HG03139 (cell line): ENCODE measurements at regions not wholly inside any gene's neighbourhood (a gene's known extent, or its start where the extent isn't known, plus 50 kb on each side); places are given as distances from the start of the nearest gene placed in this dataset.
"Not testable (repeated sequence)": the region's sequence is repeated elsewhere in the genome, so short reads cannot be mapped to it uniquely, and the experiment has no call there.

Source experiments
- ATAC-seq: cut with Tn5 transposase; IDR thresholded peaks from one replicate; pipeline ENCODE4 v1.9.1; 2021; ENCODE audit not compliant: unreplicated experiment

GRCh38 chr18:5721924-5722323 lies 173.4 kb downstream of the TMEM200C start:
- no peak for ATAC-seq

DNA sequence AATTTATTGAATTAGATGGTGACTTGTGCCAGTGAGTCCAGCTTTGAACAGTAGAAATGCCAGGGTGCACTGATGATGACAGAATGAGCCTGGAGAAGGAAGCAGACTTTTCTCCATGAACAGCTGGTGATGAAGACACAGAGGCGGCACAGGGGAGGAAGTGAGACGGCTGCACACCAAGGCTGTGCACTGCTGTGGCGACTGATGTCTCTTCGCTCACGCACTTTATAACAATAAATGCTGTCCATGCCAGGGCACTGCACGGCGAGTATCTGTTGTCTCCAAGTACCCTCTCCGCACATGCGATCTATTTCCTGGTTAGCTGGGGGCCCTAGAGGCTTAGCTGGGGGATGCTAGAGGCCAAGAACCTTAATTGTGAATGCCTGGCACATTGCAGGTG lies 175.2 kb downstream of the TMEM200C start:
- ATAC-seq, result no peak

GRCh38 chr18:5717256-5717655 lies 173.5 kb upstream of the EPB41L3 start:
- no peak for ATAC-seq

DNA sequence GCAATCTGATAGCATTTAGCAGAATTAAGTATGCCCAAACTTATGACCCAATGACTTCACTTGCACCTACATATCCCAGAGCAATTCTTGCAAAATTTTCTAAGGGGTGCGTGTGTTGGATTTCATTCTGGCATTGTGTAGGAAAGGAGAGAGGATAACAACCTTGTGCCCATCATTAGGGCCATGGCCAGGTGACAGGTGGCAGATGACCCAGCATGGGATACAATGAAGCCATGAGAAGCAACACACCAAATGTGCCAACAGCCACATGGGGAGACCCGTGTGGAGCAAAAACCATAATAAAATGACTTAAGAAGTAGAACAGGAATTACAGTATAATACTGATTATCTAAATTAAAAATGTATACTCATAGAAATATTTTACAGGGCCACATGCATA lies 166.9 kb upstream of the EPB41L3 start:
- ATAC-seq, result no peak

GRCh38 chr18:5710235-5710634 lies 166.4 kb upstream of the EPB41L3 start:
- ATAC-seq, result no peak

- no peak for ATAC-seq
Measured at GRCh38 chr18:5709476-5710095, 165.8 kb upstream of the EPB41L3 start.

DNA sequence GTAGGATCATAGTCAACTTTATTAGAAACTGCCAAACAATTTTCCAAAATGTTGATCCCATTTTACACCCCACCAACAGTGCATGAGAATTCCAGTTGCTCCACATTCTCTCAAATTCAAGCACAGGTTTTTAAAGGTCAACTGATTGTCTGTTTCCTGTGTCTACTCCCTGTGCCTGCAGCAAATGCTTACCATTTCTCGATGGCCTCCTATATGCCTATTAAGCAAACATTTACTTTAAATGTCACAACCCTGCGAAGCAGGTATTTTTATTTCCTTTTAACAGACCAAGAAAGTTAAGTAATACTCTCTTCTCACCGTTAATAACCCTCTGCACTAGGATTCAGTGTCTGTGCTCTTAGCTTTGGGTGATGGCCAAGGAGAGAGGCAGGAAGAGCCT lies 163.8 kb upstream of the EPB41L3 start:
- ATAC-seq, result no peak

GRCh38 chr18:5705393-5705792 lies 161.6 kb upstream of the EPB41L3 start:
- ATAC-seq, result no peak

- no peak for ATAC-seq
Measured at GRCh38 chr18:5704847-5705246, 161.1 kb upstream of the EPB41L3 start.

GRCh38 chr18:5702016-5702415 lies 158.2 kb upstream of the EPB41L3 start:
- not testable (repeated sequence) for ATAC-seq

DNA sequence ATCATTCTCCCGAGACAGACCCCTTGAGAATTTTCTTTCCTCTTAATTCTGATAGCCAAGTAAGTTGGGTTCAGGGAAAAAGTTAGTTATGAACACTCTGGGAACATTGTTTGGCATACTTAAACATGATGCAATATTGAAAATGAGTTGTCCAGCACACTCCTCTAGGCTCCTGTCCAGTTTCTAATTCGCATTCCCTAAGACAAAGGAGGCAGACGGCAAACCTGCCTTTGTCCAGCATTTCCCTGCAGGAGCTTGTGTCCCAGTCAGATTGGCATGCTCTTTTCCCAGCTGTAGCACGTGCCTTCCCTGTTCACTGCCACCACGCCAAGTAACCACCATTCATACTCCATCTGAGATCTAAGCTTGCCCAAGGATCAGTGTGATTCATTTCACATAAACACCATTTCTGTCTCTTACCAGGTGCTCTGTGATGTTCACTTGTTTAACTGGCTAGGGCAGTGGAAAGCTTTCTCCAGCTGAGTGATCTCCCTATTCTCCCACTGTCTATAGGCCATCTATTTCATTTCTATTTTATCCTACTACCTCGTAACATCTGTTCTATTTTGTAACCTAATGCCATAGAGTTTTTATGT lies 150.0 kb upstream of the EPB41L3 start:
- ATAC-seq, result no peak

DNA sequence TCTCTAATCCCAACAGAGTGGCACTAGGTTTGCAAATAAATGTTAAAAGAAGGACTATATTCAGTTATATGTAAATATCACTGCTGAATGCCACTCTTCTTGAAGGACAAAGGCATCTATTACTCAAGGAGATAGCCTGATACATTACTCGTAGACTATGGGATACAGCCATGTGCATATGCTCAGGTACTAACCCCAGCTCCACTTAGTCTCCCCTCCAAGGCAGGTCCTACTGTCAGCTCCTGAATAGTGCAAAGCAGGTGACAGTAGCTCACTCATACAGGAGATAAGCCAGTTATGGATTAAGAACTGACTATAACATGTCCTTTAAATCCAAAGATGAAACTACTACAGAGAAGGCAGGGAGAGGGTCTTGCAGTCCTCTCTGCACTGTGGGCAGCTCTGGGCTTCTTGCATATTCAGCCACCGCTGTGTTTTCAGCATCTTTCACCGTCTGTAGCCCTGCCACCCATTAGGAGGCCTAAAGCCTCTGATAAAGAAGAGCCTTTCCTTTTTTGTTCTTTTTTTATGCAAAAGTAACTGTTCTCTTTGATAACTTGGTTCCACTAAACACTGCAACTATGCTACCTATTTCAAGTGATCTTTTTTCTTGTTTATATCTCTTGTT lies 135.1 kb upstream of the EPB41L3 start:
- no peak for ATAC-seq

DNA sequence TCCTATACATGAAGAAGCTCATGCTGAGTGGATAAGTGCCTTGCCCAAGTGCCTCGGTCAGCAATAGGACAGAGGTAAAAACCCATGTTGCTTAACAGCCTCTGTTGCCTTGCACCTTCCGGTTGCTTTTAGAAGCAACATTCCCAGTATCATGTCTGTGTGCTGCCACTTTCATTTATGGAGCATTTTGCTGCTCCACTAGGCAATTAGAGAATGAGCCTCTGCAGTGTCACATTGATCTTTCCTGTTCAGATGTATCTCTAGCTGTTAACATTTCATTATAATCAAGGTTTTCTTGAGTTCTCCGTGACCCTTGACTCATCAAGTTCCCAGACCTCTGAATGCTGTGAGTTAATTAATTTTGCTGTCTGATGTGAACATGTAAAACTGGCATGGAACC lies 134.5 kb upstream of the EPB41L3 start:
- ATAC-seq, result no peak

- ATAC-seq, result no peak
Measured at GRCh38 chr18:5673616-5674015, 129.8 kb upstream of the EPB41L3 start.

- ATAC-seq, result no peak
Measured at GRCh38 chr18:5669585-5669984, 125.8 kb upstream of the EPB41L3 start.

DNA sequence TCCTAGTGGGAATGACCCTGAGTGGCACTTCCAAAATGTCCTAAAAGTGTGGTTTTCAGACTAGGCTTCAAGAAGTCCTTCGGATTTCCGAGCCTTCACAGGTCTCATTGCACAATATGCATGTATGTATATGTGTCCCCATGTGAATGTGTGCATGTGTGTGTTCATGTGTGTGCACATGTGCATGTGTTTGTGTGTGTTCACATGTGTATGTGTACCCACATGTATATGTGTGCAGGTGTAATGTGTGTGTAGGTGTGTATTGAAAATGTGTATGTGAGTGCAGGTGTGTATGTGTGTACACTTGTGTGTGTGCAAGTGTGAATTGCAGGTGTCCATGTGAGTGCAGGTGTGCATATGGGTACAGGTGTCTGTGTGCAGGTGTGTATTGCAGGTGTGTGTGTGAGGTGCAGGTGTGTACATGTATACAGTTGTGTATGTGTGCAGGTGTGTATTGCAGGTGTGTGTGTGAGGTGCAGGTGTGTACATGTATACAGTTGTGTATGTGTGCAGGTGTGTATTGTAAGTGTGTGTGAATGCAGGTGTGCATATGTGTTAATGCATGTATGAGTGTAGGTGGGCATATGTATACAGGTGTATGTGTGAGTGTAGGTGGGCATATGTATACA lies 124.4 kb upstream of the EPB41L3 start:
- ATAC-seq, result no peak

- ATAC-seq, result no peak
Measured at GRCh38 chr18:5667356-5667755, 123.6 kb upstream of the EPB41L3 start.

DNA sequence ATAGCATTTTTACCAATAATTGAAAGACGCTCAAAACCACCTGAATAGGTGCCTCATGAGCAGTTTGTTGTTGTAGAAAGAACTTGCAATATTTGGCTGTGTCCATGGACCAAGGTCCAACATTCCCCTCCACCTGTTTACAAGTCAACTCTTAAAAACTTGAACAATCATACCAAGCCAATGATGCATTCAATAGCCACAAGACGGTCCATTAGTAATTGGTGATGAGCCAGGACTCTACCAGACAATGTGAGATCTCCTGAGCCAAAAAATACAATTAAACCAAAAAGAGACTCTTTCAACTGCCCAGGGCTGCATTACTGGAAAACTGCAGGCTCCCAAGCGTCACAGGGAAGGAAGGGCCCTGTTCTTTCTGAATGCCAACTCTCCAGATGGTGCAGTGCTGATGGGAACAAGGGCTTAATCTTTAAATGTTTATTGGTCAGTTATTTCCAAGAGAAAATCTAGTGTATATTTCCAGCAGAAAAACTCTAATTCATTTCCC lies 118.8 kb upstream of the EPB41L3 start:
- ATAC-seq, result no peak

GRCh38 chr18:5661179-5661578 lies 117.4 kb upstream of the EPB41L3 start:
- ATAC-seq, result no peak

DNA sequence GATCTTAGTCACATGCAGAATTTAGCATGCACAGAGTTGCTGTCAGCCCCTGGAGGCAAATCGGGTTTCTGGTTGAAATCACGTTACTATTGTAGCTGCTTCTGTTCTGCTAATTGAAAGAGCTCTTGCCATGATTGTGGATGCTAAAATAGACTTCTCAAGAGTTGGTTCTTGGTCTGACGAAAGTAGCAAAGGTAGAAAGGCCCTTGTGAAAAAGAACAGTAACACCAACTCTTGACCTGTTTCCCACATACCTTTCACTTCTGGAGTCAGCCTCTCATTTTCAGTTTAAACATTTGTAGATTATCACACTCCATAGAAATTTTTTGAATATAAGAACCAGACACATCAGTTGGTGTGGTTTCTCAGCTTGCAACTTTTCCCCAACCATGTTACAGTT lies 110.0 kb upstream of the EPB41L3 start:
- no peak for ATAC-seq

GRCh38 chr18:5651736-5652135 lies 107.9 kb upstream of the EPB41L3 start:
- no peak for ATAC-seq

- ATAC-seq, result no peak
Measured at GRCh38 chr18:5649439-5649838, 105.6 kb upstream of the EPB41L3 start.
